SH-SY5Y (cell line): ENCODE measurements at regions not wholly inside any gene's neighbourhood (a gene's known extent, or its start where the extent isn't known, plus 50 kb on each side); places are given as distances from the start of the nearest gene placed in this dataset.

Experiments
- GATA2 ChIP-seq: IDR thresholded peaks from 2 replicates; pipeline ENCODE4 v1.6.1; 2011; ENCODE audit warnings: mild to moderate bottlenecking, low read depth, low read length
- GATA3 ChIP-seq: IDR thresholded peaks from 2 replicates; pipeline ENCODE4 v1.6.1; 2011; ENCODE audit warnings: low read depth, mild to moderate bottlenecking, low read length, moderate library complexity

DNA sequence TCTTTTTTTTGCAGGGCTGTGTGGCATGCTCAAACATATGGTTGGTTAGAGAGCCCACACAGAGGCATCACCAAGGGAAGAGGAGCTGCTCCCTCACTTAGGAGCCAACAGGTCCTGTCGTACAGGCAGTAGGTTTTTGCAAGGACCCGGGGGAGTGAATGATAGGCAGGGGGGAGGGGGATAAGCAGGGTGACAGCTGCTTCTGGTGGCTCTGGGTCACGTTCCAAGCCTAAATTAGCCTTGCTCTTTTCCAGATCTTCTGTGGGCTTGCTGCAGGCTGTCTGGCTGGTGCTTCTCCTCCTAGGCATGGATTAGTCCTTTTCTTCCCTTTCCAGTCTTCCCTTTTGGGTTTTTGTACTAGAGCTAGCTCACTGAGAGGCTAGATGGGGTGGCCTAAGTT lies 117.7 kb upstream of the PODXL start:
- no peak for TF ChIP-seq GATA2
- no peak for TF ChIP-seq GATA3
